ENCODE measurements at regions not wholly inside any gene's neighbourhood (a gene's known extent, or its start where the extent isn't known, plus 50 kb on each side); places are given as distances from the start of the nearest gene placed in this dataset.

DNA sequence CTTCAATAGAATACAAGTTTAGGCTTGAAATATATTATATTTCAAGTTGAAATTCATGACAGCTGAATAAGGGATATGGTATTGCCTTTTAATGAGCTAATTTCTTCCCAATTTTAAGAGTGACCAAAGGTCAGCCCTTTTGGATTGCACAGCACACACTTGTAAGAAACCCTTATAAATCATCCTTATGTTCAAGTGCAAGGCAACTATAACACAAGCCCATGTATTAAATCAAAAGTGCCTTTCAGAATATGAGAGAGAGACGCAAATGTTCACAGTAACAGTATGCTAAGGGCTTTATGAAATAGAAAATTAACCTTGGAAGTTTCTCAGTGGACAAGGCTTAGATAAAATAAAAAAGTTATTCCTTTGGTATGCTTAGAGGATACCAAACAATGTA is 121.7 kb upstream of the PTPRK start:
- no peaks in the 10 kb centered on the region for H3K4me1 Mint-ChIP-seq (ENCODE audit: low read depth)
- H3K27me3 Mint-ChIP-seq (ENCODE audit: low read depth): peaks cover 14% of the 10 kb centered on the region
- H3K9me3 Mint-ChIP-seq: no peaks in the 10 kb centered on the region
- ATAC-seq (replicated peaks in 1 of 2) (no peak), DNase-seq (no peak)
- no peaks in the 10 kb centered on the region for H3K36me3 Mint-ChIP-seq (ENCODE audit: insufficient read depth in 2 of 2)
- H3K4me3 Mint-ChIP-seq: no peak overlapping the region
- no peak overlapping the region for H3K27ac Mint-ChIP-seq

DNA sequence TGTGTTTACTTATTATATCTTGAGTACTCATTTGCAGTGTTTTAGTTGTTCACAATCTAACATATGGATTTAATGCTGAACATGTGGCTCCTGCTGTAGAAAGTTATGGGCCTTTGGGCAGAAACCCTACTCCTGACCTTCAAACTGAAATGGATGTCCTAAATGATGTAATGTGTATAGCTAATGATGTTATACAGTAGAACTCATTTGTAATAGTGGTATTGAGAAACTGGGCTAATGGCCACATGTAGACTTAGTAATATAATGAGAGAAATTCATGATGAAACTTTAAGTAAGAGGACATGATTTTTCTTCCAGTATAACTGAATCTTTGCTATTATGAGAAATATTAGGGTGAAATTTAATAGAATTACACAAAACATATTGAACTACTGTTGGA is 121.3 kb upstream of the PTPRK start:
- Mint-ChIP-seq H3K27ac (no peak overlapping the region), H3K36me3 (ENCODE audit: insufficient read depth in 2 of 2) (no peaks in the 10 kb centered on the region), H3K4me1 (ENCODE audit: low read depth) (no peaks in the 10 kb centered on the region), H3K4me3 (no peak overlapping the region), H3K27me3 (ENCODE audit: low read depth) (peaks cover 14% of the 10 kb centered on the region), H3K9me3 (no peaks in the 10 kb centered on the region)
- ATAC-seq (replicated peaks in 1 of 2): no peak
- no peak for DNase-seq

DNA sequence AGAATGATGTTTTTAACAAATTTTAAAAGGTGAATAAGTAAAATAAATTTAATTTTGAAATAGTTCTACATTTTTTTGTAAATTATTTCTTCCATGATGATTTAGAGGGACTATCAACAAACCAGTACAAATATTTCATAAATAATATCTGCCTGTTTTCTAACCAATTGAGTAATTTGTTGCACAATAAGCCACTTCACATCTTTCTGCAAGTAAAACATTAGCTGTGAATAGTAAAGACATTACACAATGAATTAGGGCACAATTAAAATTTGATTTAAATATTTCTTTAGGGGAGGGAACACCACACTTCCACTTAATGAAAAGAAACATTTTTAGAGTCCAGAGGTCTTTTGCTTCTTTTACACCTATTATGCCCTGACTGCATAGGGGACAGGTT is 118.4 kb upstream of the PTPRK start:
- DNase-seq: no peak
- H3K36me3 Mint-ChIP-seq (ENCODE audit: insufficient read depth in 2 of 2): no peaks in the 10 kb centered on the region
- H3K27me3 Mint-ChIP-seq (ENCODE audit: low read depth): peaks cover 18% of the 10 kb centered on the region
- no peak overlapping the region for H3K4me3 Mint-ChIP-seq
- no peaks in the 10 kb centered on the region for H3K9me3 Mint-ChIP-seq
- no peak overlapping the region for H3K27ac Mint-ChIP-seq
- no peaks in the 10 kb centered on the region for H3K4me1 Mint-ChIP-seq (ENCODE audit: low read depth)
- ATAC-seq (replicated peaks in 1 of 2): no peak

DNA sequence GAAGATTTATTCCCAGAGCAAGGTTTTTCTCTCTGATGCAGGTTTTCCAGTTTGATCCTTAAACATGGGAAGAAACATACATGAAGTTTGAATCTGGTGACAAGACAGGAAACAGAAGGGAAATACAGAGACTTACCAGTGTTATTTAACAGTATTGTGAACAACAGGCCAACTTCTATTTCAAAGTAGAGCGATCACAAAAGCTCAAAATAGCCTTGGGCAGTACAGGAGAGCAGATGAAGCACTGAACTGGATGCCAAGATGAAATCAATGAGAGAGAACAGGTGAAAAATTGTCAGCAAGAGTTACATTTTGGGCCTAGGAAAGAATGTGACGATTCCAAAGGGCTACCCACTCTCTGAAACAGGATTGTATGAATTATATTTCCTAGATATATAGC is 114.8 kb upstream of the PTPRK start:
- no peaks in the 10 kb centered on the region for H3K9me3 Mint-ChIP-seq
- H3K4me3 Mint-ChIP-seq: no peak overlapping the region
- H3K27me3 Mint-ChIP-seq (ENCODE audit: low read depth): peaks cover 18% of the 10 kb centered on the region
- no peaks in the 10 kb centered on the region for H3K4me1 Mint-ChIP-seq (ENCODE audit: low read depth)
- ATAC-seq (replicated peaks in 1 of 2): no peak
- H3K36me3 Mint-ChIP-seq (ENCODE audit: insufficient read depth in 2 of 2): no peaks in the 10 kb centered on the region
- no peak for DNase-seq
- no peak overlapping the region for H3K27ac Mint-ChIP-seq

DNA sequence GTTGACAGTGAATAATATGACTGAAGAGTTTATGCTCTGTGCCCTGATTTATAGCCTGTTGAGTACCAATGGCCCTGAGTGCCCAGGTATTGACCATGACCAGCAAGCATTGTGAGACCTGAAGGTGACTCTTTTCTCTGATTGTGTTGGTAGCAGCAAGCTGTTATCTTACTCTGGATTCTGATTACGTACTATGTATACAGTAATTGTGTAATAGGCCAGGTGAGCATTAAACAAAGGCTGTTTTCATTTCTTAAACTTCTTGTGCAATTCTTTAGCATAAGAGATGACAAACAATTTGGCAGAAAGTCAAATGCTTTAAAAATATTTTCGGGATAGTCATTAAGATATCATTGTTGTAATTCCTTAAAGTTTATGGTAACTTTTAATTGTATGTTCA is 111.7 kb upstream of the PTPRK start:
- H3K36me3 Mint-ChIP-seq (ENCODE audit: insufficient read depth in 2 of 2): no peaks in the 10 kb centered on the region

DNA sequence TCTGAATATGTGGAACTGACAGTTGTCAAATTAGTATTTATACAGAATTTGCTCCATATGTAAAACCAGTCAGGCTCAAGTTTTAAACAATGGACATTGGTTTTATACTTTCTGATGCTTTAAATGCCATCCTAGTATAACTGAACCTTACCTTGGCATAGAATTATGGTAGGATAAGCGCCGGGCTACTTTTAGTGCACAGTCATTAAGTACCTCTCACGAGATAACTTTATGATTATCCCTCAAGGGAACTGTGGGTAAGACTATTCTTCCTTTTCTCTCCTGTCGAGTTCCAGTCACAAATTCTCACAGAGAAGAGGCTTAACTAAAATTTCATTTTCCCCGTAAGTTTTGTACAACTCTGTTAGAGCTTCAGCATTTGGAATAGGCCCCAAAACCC is 110.6 kb upstream of the PTPRK start:
- ATAC-seq (replicated peaks in 1 of 2): no peak
- Mint-ChIP-seq H3K36me3 (ENCODE audit: insufficient read depth in 2 of 2) (no peaks in the 10 kb centered on the region), H3K9me3 (no peaks in the 10 kb centered on the region), H3K4me3 (no peak overlapping the region), H3K27ac (no peak overlapping the region), H3K27me3 (ENCODE audit: low read depth) (peaks cover 10% of the 10 kb centered on the region), H3K4me1 (ENCODE audit: low read depth) (no peaks in the 10 kb centered on the region)
- no peak for DNase-seq

More for the DNA sequence above, 111.7 kb upstream of the PTPRK start:
- Mint-ChIP-seq H3K27me3 (ENCODE audit: low read depth) (peaks cover 16% of the 10 kb centered on the region), H3K9me3 (no peaks in the 10 kb centered on the region), H3K4me3 (no peak overlapping the region), H3K4me1 (ENCODE audit: low read depth) (no peaks in the 10 kb centered on the region), H3K27ac (no peak overlapping the region)
- DNase-seq: no peak
- no peak for ATAC-seq (replicated peaks in 1 of 2)

DNA sequence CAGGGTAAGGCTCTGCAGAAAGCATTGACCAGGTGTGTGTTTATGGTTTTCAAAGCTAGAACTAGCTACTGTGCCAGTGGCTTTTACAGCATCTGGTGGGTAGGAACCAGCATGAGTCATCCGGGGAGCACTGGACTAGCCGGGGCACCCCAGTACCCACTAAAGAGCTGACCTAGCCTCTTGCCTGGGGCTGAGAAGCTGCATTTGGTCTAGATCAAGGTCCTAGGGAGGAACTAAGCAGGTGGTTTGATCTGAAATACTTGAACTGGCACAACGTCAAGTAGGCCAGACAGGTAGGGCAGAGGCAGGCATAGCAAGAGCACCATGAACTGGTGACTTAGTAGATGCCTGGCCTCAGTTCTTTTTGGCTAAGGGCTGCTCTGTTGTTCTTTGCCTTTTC is 109.8 kb upstream of the PTPRK start:
- Mint-ChIP-seq H3K4me1 (ENCODE audit: low read depth) (no peaks in the 10 kb centered on the region), H3K27me3 (ENCODE audit: low read depth) (peaks cover 2% of the 10 kb centered on the region), H3K4me3 (no peak overlapping the region), H3K36me3 (ENCODE audit: insufficient read depth in 2 of 2) (no peaks in the 10 kb centered on the region), H3K9me3 (no peaks in the 10 kb centered on the region), H3K27ac (no peak overlapping the region)
- DNase-seq: no peak
- ATAC-seq (replicated peaks in 1 of 2): no peak

DNA sequence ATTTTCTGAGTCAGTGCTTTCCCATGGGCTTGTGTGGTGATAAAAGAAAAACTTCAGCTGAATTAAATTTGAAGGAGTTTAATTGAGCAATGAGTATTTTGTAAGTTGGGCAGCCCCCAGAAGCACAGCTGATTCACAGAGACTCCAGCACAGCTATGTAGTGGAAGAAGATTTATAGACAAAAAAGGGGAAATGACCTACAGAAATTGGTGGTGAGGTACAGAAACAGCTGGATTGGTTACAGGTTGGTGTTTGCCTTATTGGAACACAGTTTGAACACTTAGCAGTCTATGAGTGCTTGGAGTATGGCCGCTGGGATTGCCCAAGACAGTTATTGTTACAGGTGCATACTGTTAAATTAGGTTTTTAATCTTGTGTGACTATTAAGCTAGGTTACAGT is 96.9 kb upstream of the PTPRK start:
- DNase-seq (no peak), ATAC-seq (replicated peaks in 1 of 2) (no peak)
- peak overlapping the region; percentile 40 for H3K27ac Mint-ChIP-seq
- H3K27me3 Mint-ChIP-seq (ENCODE audit: low read depth): peaks cover 19% of the 10 kb centered on the region
- H3K36me3 Mint-ChIP-seq (ENCODE audit: insufficient read depth in 2 of 2): peaks cover 0 to 7% of the 10 kb centered on the region in 2 donors
- H3K9me3 Mint-ChIP-seq: peaks cover 2 to 5% of the 10 kb centered on the region in 2 donors
- H3K4me1 Mint-ChIP-seq (ENCODE audit: low read depth): no peaks in the 10 kb centered on the region
- no peak overlapping the region for H3K4me3 Mint-ChIP-seq

DNA sequence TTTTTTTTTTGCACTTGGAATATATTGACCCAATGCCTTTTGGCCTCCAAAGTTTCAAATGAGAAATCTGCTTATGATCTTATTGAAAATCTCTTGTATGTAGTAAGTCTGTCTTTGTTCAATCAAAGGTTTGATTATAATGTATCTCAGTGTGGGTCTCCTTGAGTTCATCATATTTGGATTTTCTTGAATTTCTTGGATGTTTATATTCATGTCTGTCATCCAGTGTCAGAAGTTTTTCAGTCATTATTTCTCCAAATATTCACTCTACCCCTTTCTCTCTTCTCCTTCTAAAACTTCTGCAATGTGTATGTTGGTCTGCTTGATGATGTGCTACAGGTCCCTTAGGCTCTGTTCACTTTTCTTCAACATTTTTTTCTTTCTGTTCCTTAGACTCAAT is 95.9 kb upstream of the PTPRK start:
- H3K9me3 Mint-ChIP-seq: peaks cover 2 to 4% of the 10 kb centered on the region in 2 donors
- DNase-seq: no peak
- H3K4me3 Mint-ChIP-seq: no peak overlapping the region
- peaks cover 19% of the 10 kb centered on the region for H3K27me3 Mint-ChIP-seq (ENCODE audit: low read depth)
- no peak for ATAC-seq (replicated peaks in 1 of 2)
- no peaks in the 10 kb centered on the region for H3K4me1 Mint-ChIP-seq (ENCODE audit: low read depth)
- H3K27ac Mint-ChIP-seq: no peak overlapping the region
- H3K36me3 Mint-ChIP-seq (ENCODE audit: insufficient read depth in 2 of 2): peaks cover 0 to 7% of the 10 kb centered on the region in 2 donors

DNA sequence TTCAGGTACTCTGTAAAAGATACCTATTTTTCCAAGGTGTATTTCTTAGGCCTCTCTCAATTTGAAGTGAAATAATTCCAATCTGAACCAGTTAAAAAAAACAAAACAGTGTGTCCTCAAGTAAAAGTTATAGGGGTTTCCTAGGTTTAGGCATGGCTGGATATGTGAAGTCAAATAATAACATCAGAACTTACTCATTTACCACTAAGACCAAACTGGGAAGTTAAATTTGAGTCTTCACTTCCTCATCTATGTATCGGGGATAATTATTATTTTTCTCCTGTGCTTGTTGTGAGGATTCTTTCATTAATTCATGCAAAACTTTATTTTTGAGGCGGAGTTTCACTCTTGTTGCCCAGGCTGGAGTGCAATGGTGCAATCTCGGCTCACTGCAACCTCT is 86.2 kb upstream of the PTPRK start:
- DNase-seq (no peak), ATAC-seq (replicated peaks in 1 of 2) (no peak)
- Mint-ChIP-seq H3K4me3 (no peak overlapping the region), H3K36me3 (ENCODE audit: insufficient read depth in 2 of 2) (no peaks in the 10 kb centered on the region), H3K4me1 (ENCODE audit: low read depth) (peaks cover 21% of the 10 kb centered on the region), H3K27ac (no peak overlapping the region), H3K27me3 (ENCODE audit: low read depth) (peaks cover 29% of the 10 kb centered on the region), H3K9me3 (peaks cover 0 to 3% of the 10 kb centered on the region in 2 donors)

DNA sequence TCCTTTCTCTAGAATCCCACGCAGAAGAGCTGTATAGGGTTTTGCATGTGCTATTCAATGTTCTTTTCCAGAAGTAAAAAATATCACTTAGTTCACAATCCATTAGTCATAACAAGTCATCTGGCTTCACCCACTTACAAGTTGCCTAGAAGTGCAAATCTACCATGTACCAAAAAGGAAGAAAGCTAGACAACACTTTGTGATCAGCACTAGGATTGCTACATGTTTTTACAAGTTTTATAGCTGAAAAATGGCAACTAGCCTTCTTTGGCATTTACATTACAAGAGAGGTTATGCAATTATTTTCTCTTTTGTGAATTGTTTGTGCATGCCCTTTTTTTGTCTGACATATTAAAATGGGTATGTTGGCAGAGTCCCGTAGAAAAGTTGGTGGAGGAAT is 85.6 kb upstream of the PTPRK start:
- DNase-seq: no peak
- H3K4me3 Mint-ChIP-seq: no peak overlapping the region
- H3K9me3 Mint-ChIP-seq: peaks cover 0 to 3% of the 10 kb centered on the region in 2 donors
- ATAC-seq (replicated peaks in 1 of 2): no peak
- no peak overlapping the region for H3K27ac Mint-ChIP-seq
- no peaks in the 10 kb centered on the region for H3K36me3 Mint-ChIP-seq (ENCODE audit: insufficient read depth in 2 of 2)
- H3K4me1 Mint-ChIP-seq (ENCODE audit: low read depth): peaks cover 27% of the 10 kb centered on the region
- H3K27me3 Mint-ChIP-seq (ENCODE audit: low read depth): peaks cover 30% of the 10 kb centered on the region

DNA sequence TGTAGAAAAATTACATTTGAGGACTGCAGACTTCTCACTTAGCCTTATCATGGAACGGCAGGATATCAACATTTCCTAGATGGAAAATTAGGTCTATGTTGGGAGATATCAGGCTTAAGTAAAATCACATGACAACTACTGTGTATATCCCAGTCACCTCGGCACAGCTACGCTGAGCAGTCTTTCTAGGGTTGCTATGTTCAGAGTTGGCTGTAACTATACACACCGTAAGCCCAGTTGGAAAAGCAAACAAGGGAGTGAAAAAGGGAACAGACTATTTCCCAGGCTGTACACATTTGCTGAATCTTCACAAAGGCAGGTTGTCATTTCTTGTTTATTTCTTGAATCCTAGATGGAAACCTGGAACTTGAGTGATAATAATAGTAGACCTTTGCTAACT is 80.7 kb upstream of the PTPRK start:
- no peaks in the 10 kb centered on the region for H3K36me3 Mint-ChIP-seq (ENCODE audit: insufficient read depth in 2 of 2)
- H3K27me3 Mint-ChIP-seq (ENCODE audit: low read depth): peaks cover 39% of the 10 kb centered on the region
- H3K27ac Mint-ChIP-seq: no peak overlapping the region
- peaks cover 42% of the 10 kb centered on the region for H3K4me1 Mint-ChIP-seq (ENCODE audit: low read depth)
- peaks cover 0 to 3% of the 10 kb centered on the region in 2 donors for H3K9me3 Mint-ChIP-seq
- ATAC-seq (replicated peaks in 1 of 2): no peak
- H3K4me3 Mint-ChIP-seq: no peak overlapping the region
- no peak for DNase-seq

DNA sequence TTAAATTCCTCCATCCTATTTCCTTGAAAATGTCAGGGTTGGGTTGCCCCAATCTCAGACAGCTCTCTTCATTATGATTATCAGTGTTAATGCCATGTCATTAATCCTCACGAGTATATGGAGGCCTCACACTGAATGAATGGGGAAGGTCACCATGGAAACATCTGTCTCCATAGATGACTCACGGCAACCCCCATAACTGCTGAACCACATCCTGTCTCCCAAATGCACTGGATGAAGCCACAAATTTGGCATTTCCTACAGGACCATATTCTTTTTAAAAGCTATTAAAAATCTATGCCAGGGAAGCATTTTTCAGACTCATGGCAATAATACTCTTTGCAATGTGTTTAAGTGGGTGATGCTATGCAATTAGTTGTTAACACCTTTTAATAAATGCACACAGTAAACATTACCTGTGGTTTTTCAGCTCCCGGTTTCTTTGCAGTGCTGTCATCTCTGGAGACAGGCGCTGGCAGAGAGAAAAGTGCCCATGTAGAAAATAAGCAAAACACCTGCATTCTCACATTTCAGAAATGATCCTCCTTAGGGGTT is 80.1 kb upstream of the PTPRK start:
- H3K36me3 Mint-ChIP-seq (ENCODE audit: insufficient read depth in 2 of 2): no peaks in the 10 kb centered on the region
- H3K27me3 Mint-ChIP-seq (ENCODE audit: low read depth): peaks cover 43% of the 10 kb centered on the region
- DNase-seq (no peak), ATAC-seq (replicated peaks in 1 of 2) (no peak)
- H3K4me1 Mint-ChIP-seq (ENCODE audit: low read depth): peaks cover 42% of the 10 kb centered on the region
- H3K27ac Mint-ChIP-seq: no peak overlapping the region
- peaks cover 0 to 3% of the 10 kb centered on the region in 2 donors for H3K9me3 Mint-ChIP-seq
- no peak overlapping the region for H3K4me3 Mint-ChIP-seq

DNA sequence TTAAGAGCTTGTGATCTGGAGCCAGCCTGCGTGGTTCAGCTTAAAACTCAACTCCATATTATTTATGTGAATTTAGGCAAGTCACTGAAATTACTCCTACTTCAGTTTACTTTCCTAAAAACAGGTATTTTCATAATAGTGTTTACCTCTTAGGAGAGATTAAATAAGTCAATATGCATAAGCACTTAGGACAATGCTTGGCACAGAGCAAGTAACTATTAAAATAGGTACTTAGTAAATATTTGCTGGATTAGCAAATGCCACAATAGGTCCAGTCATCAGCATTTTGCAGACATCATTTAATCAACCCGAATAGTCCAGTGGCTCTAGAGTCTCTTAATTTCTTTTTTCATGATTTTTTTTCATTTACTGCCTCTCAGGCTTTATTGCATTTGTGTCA is 78.6 kb upstream of the PTPRK start:
- peaks cover 0 to 2% of the 10 kb centered on the region in 2 donors for H3K9me3 Mint-ChIP-seq
- H3K27ac Mint-ChIP-seq: no peak overlapping the region
- no peak overlapping the region for H3K4me3 Mint-ChIP-seq
- DNase-seq (no peak), ATAC-seq (replicated peaks in 1 of 2) (no peak)
- H3K36me3 Mint-ChIP-seq (ENCODE audit: insufficient read depth in 2 of 2): no peaks in the 10 kb centered on the region
- H3K27me3 Mint-ChIP-seq (ENCODE audit: low read depth): peaks cover 50% of the 10 kb centered on the region
- peaks cover 41% of the 10 kb centered on the region for H3K4me1 Mint-ChIP-seq (ENCODE audit: low read depth)
